ENCODE measurements at regions not wholly inside any gene's neighbourhood (a gene's known extent, or its start where the extent isn't known, plus 50 kb on each side); places are given as distances from the start of the nearest gene placed in this dataset.
"Not testable (repeated sequence)": the region's sequence is repeated elsewhere in the genome, so short reads cannot be mapped to it uniquely, and the experiment has no call there.

GRCh38 chr6:105562027-105562426 lies 159.1 kb upstream of the PREP start:
- DNase-seq, result no peak

- DNase-seq, result no peak
Observed at GRCh38 chr6:105561486-105561885, 158.6 kb upstream of the PREP start.

DNA sequence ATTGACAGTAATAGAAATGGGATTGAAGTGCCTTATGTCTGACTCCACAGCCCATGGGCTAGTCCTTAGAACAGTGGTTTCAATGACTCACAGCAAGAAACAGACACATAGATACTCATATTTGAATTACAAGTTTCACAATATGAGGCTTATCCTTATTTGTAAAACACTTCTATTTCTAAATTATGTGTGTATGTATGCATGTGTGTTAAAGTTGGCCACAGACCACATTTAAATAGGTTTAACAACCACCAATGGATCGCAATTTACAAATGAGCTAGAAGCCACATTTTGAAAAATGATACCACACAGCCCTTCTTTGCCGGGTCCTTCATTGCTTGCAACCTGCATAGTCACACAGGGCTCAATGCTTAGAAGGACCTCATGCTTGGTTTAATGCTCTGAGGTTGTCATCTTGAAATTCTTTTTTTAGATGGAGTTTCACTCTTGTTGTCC lies 157.8 kb upstream of the PREP start:
- DNase-seq, result no peak

DNA sequence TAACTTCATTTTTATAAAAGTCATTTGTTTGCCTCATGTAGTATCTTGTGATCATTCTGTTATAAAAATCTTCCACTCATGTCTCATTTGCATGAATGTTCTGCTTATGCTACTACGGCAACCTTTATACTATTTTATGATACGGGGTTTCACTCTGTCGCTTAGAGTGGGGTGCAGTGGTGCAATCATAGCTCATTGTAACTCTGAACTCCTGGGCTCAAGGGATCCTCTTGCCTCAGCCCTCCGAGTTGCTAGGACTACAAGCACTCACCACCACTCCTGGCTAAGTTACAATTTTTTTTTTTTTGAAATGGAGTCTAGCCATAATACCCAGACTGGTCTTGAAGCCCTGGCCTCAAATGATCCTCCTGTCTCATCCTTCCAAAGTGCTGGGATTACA lies 154.4 kb upstream of the PREP start:
- no peak for DNase-seq

DNA sequence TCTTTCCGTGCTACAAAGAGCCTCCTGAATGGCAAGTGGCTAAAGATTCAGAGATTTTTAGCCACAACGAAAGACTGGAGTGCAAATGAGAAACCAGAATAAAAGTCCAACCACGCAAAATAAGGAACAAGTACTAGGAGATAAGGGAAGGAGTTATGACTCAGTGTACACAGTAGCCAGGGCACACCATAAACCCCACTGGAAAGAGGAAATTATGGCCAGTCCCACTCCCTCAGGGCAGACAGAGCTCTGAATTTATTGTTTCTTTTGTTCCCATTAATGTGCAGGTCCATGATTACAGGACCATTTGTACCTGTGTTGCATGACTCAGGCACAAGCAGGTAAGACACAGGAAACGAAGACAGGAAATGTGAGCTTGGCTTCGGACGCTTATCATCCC lies 150.3 kb upstream of the PREP start:
- DNase-seq, result no peak

- no peak for DNase-seq
Observed at GRCh38 chr6:105550955-105551620, 148.2 kb upstream of the PREP start.

DNA sequence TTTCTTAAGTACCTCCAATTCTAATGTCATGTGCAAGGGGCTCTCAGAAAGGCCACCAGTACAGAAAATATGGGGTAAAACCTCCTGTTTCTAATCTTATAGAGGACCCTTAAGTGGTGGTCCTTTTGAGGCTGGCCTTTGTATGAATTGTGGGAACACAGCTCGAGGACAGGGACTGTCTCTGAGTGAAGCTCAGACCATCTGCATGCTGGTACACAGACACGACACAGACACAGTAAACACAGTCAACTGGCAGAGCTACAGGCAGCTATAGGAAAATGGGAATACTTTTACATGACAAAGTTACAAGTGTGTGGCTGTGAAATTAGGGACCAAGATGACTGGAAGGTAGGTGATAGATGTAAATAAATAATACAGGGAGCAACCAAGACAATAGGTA lies 143.9 kb upstream of the PREP start:
- no peak for DNase-seq

DNA sequence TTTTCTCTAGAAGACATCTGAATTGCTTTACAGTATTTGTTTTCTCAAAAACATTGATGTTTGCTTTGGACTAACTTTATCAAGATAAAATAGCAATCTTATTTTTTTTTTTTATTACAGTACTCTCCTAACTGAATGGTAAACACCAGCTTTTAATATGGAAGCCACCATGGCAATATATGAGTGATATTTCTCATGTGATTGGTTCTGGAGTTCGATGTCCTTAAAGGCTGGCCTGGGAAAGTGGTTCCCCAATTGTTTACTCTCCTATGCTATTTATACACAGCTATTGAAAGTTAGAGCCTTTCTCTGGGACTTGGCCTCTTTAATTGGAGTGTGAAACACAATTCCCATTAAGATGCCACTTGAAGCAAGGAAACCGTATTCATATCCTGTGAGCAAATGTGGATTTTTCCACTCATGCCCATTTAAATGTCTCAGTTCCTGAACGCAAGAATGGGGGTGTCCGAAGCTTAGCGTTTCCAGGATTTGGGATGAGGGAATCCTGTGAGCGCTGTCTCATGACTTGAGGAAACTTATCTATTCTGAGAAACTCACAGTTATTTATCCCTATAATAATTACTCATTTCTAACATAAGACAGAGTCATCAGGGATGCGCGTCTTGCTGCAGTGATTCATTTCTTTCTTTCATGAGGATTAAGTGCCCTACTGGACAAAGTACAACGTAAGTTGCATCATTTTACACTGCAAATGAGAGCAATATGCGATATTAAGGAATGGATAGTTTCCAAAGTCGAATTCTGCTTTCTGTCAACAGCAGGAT lies 143.3 kb upstream of the PREP start:
- no peak for DNase-seq

DNA sequence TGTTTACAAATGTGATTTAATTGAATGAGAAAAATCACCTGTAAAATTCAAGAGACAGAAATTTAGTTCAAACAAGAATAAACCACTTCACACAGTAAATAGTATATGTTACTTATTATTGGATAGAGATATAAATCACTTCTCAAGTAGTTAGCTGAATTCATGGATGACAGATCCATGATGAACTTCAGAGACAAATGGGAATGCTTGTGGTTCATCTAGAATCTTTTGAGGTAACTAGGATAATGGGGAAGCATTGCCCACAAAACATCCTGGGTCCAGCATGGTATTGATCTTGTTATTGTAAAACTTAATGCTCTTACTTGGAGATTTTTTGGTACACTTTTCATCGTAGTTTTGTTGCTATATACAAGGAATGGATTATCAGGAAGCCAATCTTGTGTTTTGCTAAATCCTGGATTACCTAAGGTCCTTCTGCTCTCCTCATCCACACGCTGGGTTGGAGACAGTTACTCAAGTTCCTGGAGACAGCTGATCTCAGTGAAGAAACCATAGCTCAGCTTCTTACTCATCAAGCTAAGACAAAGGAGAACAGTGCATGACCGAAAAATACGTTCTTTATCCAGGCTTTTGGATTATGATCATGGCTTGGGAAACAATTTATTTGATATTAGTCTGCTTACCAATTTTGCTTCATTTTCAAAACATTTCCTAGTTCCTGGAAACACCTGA lies 142.5 kb upstream of the PREP start:
- no peak for DNase-seq

DNA sequence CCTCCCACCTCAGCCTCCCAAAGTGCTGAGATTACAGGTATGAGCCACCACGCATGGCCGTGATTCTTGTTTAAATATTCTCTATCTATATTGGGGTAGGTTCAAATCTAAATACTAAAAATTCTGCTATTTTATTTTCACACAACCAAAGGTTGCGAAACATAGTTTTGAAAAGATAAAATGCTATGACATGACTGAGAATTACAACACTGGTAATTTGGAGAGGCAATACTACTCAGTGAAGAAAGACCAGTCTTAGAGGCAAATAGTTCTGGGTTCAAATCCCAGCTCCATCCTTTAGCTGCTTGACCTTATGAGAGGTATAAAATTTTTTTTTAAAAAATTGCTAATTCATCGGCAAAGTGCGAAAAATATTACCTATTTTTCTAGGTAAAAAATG lies 137.0 kb upstream of the PREP start:
- DNase-seq, result no peak

GRCh38 chr6:105537981-105538578 lies 135.2 kb upstream of the PREP start:
- DNase-seq, result no peak

DNA sequence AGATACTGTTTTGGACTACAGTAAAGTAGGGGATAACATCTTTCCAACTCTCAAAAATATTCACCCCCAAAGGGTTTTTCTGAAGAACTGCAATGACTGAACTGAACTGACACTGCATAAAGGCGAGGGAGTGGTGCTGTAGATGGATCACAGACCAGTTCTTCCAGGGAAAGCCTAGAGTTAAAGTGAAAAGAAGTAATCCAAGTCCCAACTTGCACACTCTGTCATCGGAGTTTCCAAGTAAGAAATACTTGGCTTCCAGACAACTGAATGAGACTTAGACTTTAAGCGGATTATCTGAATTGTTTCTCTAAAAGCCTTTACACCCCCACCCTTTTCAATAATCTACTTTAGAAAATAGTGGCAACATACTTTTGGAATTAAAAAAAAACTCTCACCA lies 134.1 kb upstream of the PREP start:
- DNase-seq, result no peak

- no peak for DNase-seq
Observed at GRCh38 chr6:105533301-105533700, 130.4 kb upstream of the PREP start.

DNA sequence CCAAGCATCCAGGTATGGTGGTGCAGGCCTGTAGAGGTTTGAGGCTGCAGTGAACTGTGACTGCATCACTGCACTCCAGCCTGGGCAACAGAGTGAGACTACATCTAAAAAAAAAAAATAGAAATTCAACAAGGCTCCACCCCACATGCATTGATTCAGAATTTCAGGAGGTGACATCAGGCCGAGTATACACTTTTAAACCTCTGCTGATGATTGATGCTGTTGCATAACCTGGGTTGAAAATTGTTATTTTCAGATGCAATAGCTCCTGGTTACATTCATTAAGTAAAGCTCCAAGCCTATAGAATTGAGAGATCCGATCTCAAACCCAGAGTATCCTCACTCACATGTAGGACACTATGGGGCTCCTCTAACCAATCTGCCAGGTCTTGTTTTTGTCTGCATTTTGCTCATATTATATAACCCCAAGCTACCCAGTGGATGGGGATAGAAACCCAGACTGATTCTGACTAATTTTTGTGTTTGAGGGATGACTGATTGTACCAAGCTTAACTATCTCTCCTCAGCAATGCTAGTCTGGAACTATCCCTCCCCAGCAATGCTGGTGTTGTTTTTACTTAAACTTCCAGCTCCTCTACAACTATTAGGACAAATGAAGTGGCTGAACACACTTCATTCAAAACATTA lies 123.5 kb upstream of the PREP start:
- DNase-seq, result no peak

DNA sequence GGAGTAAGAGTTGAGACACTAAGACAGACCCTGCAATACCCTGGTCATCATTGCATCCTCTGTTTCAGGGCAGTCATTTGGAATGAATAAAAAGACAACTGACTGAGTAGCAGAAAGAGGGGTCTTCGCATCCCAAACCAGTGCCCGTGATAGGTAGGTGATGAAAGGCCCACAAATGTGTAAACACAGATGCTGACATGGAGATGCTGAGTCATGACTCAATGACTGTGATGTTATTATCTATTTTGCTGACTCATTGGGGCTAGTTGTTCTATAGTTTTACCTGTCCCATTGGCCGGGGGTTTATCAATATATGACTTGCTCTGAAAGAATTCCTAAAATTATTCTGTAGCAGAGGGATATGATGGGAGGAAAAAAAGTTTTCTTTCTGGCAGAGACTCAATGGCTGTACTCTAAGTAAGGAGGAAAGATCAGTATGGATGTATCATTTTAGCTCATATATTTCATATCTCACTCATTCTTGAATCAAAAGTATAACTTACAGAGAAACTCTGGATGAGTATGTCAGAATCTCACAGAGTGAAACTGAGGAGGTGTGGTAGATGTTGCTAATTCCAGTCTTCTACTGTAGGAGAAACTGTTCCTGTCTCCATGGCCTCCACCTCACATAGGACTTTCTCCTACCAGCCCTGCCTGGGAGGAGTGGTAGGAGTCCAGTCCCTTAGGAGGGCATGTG lies 119.9 kb upstream of the PREP start:
- DNase-seq, result no peak

GRCh38 chr6:105519954-105520353 lies 117.1 kb upstream of the PREP start:
- DNase-seq, result no peak

DNA sequence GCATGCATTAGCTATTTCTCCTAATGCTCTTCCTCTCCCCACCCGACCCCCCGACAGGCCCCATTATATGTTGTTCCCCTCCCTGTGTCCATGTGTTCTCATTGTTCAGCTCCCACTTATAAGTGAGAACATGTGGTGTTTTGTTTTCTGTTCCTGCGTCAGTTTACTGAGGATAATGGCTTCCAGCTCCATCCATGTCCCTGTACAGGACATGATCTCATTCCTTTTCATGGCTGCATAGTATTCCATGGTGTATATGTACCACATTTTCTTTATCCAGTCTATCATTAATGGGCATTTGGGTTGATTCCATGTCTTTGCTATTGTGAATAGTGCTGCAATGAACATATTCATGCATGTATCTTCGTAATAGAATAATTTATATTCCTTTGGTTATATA lies 116.1 kb upstream of the PREP start:
- not testable (repeated sequence) for DNase-seq

DNA sequence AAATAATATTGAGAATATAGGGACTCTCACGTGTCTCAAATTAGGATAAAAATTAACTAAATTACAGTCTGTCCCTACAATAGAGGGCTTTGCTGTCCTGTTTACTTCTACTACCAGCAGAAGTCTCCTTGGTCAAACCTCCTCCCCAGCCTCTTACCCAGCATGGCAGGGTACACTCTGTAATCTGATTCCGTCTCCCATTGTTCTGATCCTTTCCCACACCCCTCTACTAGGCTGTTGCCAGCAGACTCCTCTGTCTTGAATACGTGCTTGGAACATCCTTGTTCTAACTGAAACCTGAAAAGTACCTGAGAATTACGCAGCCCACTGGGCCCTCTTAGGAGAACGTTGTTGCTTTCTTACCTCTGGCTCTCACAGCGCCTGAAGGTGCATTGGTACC lies 112.2 kb upstream of the PREP start:
- DNase-seq, result no peak

DNA sequence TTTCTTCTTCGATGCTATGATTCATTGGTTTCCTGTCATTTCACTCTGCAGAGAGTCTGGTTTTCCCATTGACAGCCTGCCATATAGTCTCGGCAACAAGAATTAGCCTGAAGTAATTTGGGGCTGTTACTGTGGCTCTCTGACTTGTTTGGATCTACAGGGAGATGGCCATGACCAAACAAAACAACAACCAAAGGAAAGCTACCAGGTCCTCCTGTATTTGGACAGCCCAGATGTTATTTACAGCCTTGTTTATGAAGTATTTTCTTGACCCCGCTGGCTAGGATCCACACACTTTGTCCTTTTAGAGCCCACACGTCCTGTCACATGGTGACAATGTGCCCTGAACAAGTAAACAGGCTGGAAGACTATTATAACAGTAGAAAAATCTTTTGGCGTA lies 111.4 kb upstream of the PREP start:
- no peak for DNase-seq

GRCh38 chr6:105511639-105512038 lies 108.8 kb upstream of the PREP start:
- no peak for DNase-seq

DNA sequence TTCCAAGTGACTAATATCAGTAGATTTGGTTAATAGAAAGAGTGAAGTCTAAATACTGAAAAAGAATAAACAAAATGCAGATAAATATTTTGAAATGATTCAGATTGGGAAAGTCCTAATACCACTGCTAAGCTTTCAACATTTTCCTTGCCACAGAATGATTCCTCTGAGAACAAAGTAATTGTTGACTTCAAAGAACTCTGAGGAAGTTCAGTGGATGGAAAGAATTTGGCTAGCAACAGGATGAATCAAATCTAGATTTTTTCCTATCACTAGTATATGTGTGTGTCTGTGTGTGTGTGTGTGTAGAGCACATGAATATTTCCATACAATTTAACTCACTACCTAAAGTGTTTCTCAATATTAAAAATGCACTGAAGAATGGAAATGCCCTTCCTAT lies 107.9 kb upstream of the PREP start:
- no peak for DNase-seq

GRCh38 chr6:105509506-105510331 lies 106.8 kb upstream of the PREP start:
- DNase-seq, result no peak

All from stimulated activated naive CD4-positive, alpha-beta T cell (primary cell).